Osteocyte (in vitro differentiated cells): ENCODE measurements at regions not wholly inside any gene's neighbourhood (a gene's known extent, or its start where the extent isn't known, plus 50 kb on each side); places are given as distances from the start of the nearest gene placed in this dataset.

Experiments
- DNase-seq: peaks from one replicate; pipeline ENCODE4 v3.0.0; 2021; ENCODE audit warnings: mixed read lengths; ENCODE audit not compliant: unreplicated experiment; ENCODE audit errors: extremely low spot score
- H3K27ac Mint-ChIP-seq: one replicate; pipeline ENCODE4 v1.8.0; 2021; ENCODE audit warnings: mild to moderate bottlenecking, mixed read lengths; ENCODE audit not compliant: unreplicated experiment
- H3K27me3 Mint-ChIP-seq: one replicate; pipeline ENCODE4 v1.8.0; 2021; ENCODE audit warnings: mixed read lengths; ENCODE audit not compliant: unreplicated experiment
- H3K36me3 Mint-ChIP-seq: one replicate; pipeline ENCODE4 v1.8.0; 2021; ENCODE audit warnings: mixed read lengths; ENCODE audit not compliant: unreplicated experiment
- H3K4me1 Mint-ChIP-seq: one replicate; pipeline ENCODE4 v1.8.0; 2021; ENCODE audit warnings: mixed read lengths; ENCODE audit not compliant: unreplicated experiment
- H3K4me3 Mint-ChIP-seq: one replicate; pipeline ENCODE4 v1.8.0; 2021; ENCODE audit warnings: mild to moderate bottlenecking, moderate library complexity, mixed read lengths; ENCODE audit not compliant: unreplicated experiment
- H3K9me3 Mint-ChIP-seq: one replicate; pipeline ENCODE4 v1.8.0; 2021; ENCODE audit warnings: mixed read lengths; ENCODE audit not compliant: unreplicated experiment
- CTCF ChIP-seq: fragments of 200-600 bp; sonication (generic); IDR thresholded peaks from 2 replicates; pipeline ENCODE4 v1.5.0; 2021; ENCODE audit warnings: antibody characterized with exemption, mild to moderate bottlenecking, moderate library complexity

- Mint-ChIP-seq H3K4me3 (no peak overlapping the region), H3K4me1 (no peaks in the 10 kb centered on the region), H3K27ac (no peak overlapping the region), H3K27me3 (no peaks in the 10 kb centered on the region), H3K36me3 (no peaks in the 10 kb centered on the region), H3K9me3 (peaks cover 7% of the 10 kb centered on the region)
- DNase-seq = no peak
- TF ChIP-seq CTCF = no peak
Measured at GRCh38 chr3:162945626-162946025, 1449.0 kb downstream of the OTOL1 start.

GRCh38 chr3:162956711-162957110, 1460.1 kb downstream of the OTOL1 start:
- Mint-ChIP-seq H3K27me3 (no peaks in the 10 kb centered on the region), H3K4me3 (no peak overlapping the region), H3K27ac (no peak overlapping the region), H3K4me1 (no peaks in the 10 kb centered on the region), H3K9me3 (peaks cover 3% of the 10 kb centered on the region), H3K36me3 (no peaks in the 10 kb centered on the region)
- no peak for DNase-seq
- no peak for TF ChIP-seq CTCF

- Mint-ChIP-seq H3K9me3 (peaks cover 12% of the 10 kb centered on the region), H3K4me3 (no peak overlapping the region), H3K27ac (no peak overlapping the region), H3K27me3 (no peaks in the 10 kb centered on the region), H3K4me1 (no peaks in the 10 kb centered on the region), H3K36me3 (no peaks in the 10 kb centered on the region)
- TF ChIP-seq CTCF = no peak
- DNase-seq = no peak
Measured at GRCh38 chr3:162960269-162960668, 1463.7 kb downstream of the OTOL1 start.

GRCh38 chr3:162970292-162970691, 1473.7 kb downstream of the OTOL1 start:
- no peak for TF ChIP-seq CTCF

GRCh38 chr3:162971715-162972114, 1475.1 kb downstream of the OTOL1 start:
- H3K27ac Mint-ChIP-seq = no peak overlapping the region
- H3K9me3 Mint-ChIP-seq = peaks cover 15% of the 10 kb centered on the region
- TF ChIP-seq CTCF = no peak
- no peak for DNase-seq
- no peaks in the 10 kb centered on the region for H3K27me3 Mint-ChIP-seq
- no peaks in the 10 kb centered on the region for H3K4me1 Mint-ChIP-seq
- H3K36me3 Mint-ChIP-seq = no peaks in the 10 kb centered on the region
- H3K4me3 Mint-ChIP-seq = no peak overlapping the region

More at GRCh38 chr3:162970292-162970691, 1473.7 kb downstream of the OTOL1 start:
- Mint-ChIP-seq H3K4me1 (no peaks in the 10 kb centered on the region), H3K36me3 (no peaks in the 10 kb centered on the region), H3K27ac (no peak overlapping the region), H3K9me3 (peaks cover 24% of the 10 kb centered on the region), H3K27me3 (no peaks in the 10 kb centered on the region), H3K4me3 (no peak overlapping the region)
- no peak for DNase-seq
